GM12873 (cell line): ENCODE measurements at regions not wholly inside any gene's neighbourhood (a gene's known extent, or its start where the extent isn't known, plus 50 kb on each side); places are given as distances from the start of the nearest gene placed in this dataset.

Experiments
- CTCF ChIP-seq: IDR thresholded peaks from 2 replicates; pipeline ENCODE4 v1.5.1; 2012; ENCODE audit warnings: low read depth, mild to moderate bottlenecking, moderate library complexity, low read length, control low read depth; ENCODE audit not compliant: insufficient read depth; ENCODE audit errors: missing control alignments

GRCh38 chr11:128201009-128201408 lies 386.3 kb downstream of the ETS1 start:
- TF ChIP-seq CTCF = no peak

GRCh38 chr11:128200467-128200866 lies 386.9 kb downstream of the ETS1 start:
- TF ChIP-seq CTCF = no peak

- TF ChIP-seq CTCF = no peak
Measured at GRCh38 chr11:128198216-128198772, 389.1 kb downstream of the ETS1 start.

GRCh38 chr11:128196235-128196634 lies 391.1 kb downstream of the ETS1 start:
- TF ChIP-seq CTCF = no peak

GRCh38 chr11:128195756-128196155 lies 391.6 kb downstream of the ETS1 start:
- TF ChIP-seq CTCF = no peak

GRCh38 chr11:128195057-128195751 lies 392.2 kb downstream of the ETS1 start:
- TF ChIP-seq CTCF = no peak

- TF ChIP-seq CTCF = no peak
Measured at GRCh38 chr11:128194216-128194615, 393.1 kb downstream of the ETS1 start.
